Ishikawa (cell line): ENCODE measurements at regions not wholly inside any gene's neighbourhood (a gene's known extent, or its start where the extent isn't known, plus 50 kb on each side); places are given as distances from the start of the nearest gene placed in this dataset.

Source experiments
- CEBPB ChIP-seq: IDR thresholded peaks from 2 replicates; pipeline ENCODE4 v1.6.1; 2012
- CREB1 ChIP-seq: IDR thresholded peaks from 2 replicates; pipeline ENCODE4 v1.6.1; 2012; ENCODE audit warnings: low read depth
- EGR1 ChIP-seq: IDR thresholded peaks from 2 replicates; pipeline ENCODE4 v1.6.1; 2012
- EP300 ChIP-seq: IDR thresholded peaks from 2 replicates; pipeline ENCODE4 v1.6.1; 2012; ENCODE audit warnings: borderline replicate concordance
- FOXM1 ChIP-seq: IDR thresholded peaks from 2 replicates; pipeline ENCODE4 v1.6.1; 2012; ENCODE audit warnings: low read depth, borderline replicate concordance
- NFIC ChIP-seq: IDR thresholded peaks from 2 replicates; pipeline ENCODE4 v1.6.1; 2012
- RAD21 ChIP-seq: IDR thresholded peaks from 2 replicates; pipeline ENCODE4 v1.6.1; 2012; ENCODE audit warnings: low read depth
- TAF1 ChIP-seq: IDR thresholded peaks from 2 replicates; pipeline ENCODE4 v1.6.1; 2012; ENCODE audit warnings: low read depth, mild to moderate bottlenecking
- TCF12 ChIP-seq: IDR thresholded peaks from 2 replicates; pipeline ENCODE4 v1.6.1; 2012; ENCODE audit warnings: low read depth
- TEAD4 ChIP-seq: IDR thresholded peaks from 2 replicates; pipeline ENCODE4 v1.6.1; 2012
- USF1 ChIP-seq: IDR thresholded peaks from 2 replicates; pipeline ENCODE4 v1.6.1; 2012
- YY1 ChIP-seq: IDR thresholded peaks from 2 replicates; pipeline ENCODE4 v1.6.1; 2012; ENCODE audit warnings: low read depth
- ZBTB7A ChIP-seq: IDR thresholded peaks from 2 replicates; pipeline ENCODE4 v1.6.1; 2012; ENCODE audit warnings: low read depth
- TF ChIP-seq, protein P1 (sequence below): IDR thresholded peaks from 2 replicates; pipeline ENCODE4 v1.6.1; 2012
- TF ChIP-seq, protein P2 (sequence below): IDR thresholded peaks from 2 replicates; pipeline ENCODE4 v1.6.1; 2012; ENCODE audit warnings: low read depth, mild to moderate bottlenecking

DNA sequence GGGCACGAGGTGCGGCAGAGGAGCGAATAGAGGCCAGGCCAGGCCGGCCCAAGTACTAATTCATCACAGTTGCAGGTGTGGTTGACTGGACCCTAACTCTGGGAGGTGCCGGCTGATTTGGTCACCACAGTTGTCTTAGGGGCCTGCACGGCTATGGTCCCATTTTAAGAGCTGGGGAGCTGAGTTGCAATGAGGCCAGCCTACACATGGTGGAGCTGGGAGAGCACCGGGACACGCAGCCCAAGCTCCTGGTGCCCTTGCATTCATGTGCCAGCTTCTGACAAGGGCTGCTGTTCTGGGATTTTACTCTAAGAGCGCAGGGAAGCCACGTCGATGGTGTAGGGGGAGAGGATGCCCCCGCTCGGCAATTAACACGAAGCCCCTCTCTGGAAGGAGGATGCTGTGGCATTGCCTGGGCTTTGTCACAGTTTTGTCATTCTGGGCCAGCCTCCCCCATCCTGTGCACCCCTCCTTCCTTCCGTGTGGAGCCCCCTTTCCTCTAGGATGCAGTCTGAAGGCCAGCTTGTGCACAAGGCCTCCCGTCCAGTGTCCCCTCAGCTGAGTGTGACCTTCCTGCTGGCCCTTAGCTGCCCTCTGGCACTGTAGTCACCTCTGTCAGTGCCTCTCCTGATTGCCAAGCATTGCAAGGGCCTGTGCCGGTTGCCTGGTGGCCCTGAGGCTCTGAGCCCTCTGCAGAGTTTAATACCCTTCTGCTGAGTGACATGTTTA, 109.4 kb upstream of the C1QTNF9B start:
- no peak for TF ChIP-seq EP300
- TF ChIP-seq YY1: no peak
- TF ChIP-seq, protein P1, sequence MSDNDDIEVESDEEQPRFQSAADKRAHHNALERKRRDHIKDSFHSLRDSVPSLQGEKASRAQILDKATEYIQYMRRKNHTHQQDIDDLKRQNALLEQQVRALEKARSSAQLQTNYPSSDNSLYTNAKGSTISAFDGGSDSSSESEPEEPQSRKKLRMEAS: no peak
- no peak for TF ChIP-seq TEAD4

DNA sequence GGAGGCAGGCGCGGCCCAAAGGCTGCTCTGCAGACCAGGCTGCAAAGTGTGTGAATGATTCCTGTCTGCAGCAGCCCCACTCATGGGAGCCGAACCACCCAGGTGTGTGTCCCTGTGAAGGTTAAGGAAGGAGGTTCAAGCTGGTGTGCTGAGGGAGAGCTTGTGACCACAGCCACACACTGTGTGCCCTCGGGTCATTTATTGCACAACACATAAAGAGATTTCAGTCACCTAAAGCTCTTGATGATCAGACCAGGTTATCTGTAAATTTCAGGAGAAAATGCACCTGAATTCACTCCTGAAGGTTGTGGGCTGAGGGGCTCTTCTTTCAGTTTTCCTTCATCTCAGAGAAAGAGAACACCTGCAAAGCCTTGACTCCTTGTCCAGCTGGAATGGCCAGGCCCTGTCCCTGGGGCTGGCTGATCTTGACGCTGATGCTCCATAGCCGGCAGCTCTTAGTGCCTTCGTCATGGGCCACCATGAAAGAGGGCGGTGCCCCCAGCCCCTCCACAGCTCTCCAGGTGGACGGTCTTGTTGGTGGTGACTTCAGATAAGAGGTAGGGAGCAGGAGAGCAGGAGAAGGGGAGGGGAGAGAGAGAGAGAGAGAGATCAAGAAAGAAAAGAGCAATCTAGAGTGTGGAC, 110.8 kb upstream of the C1QTNF9B start:
- TF ChIP-seq RAD21: no peak
- TF ChIP-seq USF1: no peak
- TF ChIP-seq CREB1: no peak
- TF ChIP-seq EP300: no peak
- no peak for TF ChIP-seq ZBTB7A
- no peak for TF ChIP-seq EGR1
- TF ChIP-seq NFIC: no peak
- TF ChIP-seq, protein P2, sequence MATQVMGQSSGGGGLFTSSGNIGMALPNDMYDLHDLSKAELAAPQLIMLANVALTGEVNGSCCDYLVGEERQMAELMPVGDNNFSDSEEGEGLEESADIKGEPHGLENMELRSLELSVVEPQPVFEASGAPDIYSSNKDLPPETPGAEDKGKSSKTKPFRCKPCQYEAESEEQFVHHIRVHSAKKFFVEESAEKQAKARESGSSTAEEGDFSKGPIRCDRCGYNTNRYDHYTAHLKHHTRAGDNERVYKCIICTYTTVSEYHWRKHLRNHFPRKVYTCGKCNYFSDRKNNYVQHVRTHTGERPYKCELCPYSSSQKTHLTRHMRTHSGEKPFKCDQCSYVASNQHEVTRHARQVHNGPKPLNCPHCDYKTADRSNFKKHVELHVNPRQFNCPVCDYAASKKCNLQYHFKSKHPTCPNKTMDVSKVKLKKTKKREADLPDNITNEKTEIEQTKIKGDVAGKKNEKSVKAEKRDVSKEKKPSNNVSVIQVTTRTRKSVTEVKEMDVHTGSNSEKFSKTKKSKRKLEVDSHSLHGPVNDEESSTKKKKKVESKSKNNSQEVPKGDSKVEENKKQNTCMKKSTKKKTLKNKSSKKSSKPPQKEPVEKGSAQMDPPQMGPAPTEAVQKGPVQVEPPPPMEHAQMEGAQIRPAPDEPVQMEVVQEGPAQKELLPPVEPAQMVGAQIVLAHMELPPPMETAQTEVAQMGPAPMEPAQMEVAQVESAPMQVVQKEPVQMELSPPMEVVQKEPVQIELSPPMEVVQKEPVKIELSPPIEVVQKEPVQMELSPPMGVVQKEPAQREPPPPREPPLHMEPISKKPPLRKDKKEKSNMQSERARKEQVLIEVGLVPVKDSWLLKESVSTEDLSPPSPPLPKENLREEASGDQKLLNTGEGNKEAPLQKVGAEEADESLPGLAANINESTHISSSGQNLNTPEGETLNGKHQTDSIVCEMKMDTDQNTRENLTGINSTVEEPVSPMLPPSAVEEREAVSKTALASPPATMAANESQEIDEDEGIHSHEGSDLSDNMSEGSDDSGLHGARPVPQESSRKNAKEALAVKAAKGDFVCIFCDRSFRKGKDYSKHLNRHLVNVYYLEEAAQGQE: no peak
- no peak for TF ChIP-seq TEAD4
- no peak for TF ChIP-seq CEBPB
- TF ChIP-seq FOXM1: no peak
- no peak for TF ChIP-seq YY1
- TF ChIP-seq, protein P1: no peak
- no peak for TF ChIP-seq TAF1
- TF ChIP-seq TCF12: no peak

DNA sequence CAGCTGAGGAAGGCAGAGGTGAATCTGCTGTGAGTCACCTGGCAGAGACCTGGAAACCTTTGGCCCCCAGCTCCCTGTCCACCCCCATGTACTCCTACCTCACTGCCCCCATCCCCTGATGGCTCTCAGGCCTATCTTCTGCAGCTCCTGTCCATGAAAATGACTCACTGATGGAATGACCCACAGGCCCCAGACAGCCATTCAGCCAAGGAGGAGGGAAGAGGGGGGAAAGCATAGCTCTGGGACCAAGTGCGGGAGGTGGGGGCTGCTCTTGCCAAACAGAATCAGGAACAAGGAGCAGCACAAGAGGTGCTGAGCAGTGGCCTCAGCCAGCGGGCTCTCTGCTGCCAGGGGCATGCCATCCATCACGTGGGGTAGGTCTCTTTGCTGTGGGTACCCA, 111.4 kb upstream of the C1QTNF9B start:
- TF ChIP-seq EP300: no peak

- TF ChIP-seq, protein P2: no peak
- TF ChIP-seq TEAD4 (no peak), TAF1 (no peak), EP300 (no peak), TCF12 (no peak), NFIC (no peak), FOXM1 (no peak), ZBTB7A (no peak), CREB1 (no peak), CEBPB (no peak), RAD21 (no peak)
Observed at GRCh38 chr13:24011266-24011665, 114.0 kb upstream of the C1QTNF9B start.

GRCh38 chr13:24012648-24013047, 115.3 kb upstream of the C1QTNF9B start:
- TF ChIP-seq EP300 (no peak), CREB1 (no peak), TEAD4 (no peak), YY1 (no peak), TCF12 (no peak), RAD21 (no peak), TAF1 (no peak), USF1 (no peak)
- TF ChIP-seq, protein P2: no peak
- TF ChIP-seq, protein P1: no peak
